ENCODE measurements at regions not wholly inside any gene's neighbourhood (a gene's known extent, or its start where the extent isn't known, plus 50 kb on each side); places are given as distances from the start of the nearest gene placed in this dataset.

GRCh38 chr13:21948769-21949474 is 278.0 kb downstream of the FGF9 start:
- Mint-ChIP-seq H3K27me3 (ENCODE audit: low read depth) (no peaks in the 10 kb centered on the region), H3K9me3 (peaks cover 11% of the 10 kb centered on the region), H3K4me1 (no peaks in the 10 kb centered on the region), H3K4me3 (no peak overlapping the region), H3K27ac (ENCODE audit: unreplicated experiment) (no peak overlapping the region), H3K36me3 (ENCODE audit: low read depth) (peaks cover 8% of the 10 kb centered on the region)
- TF ChIP-seq CTCF (conservative IDR thresholded peaks at IDR 0.05) = no peak
- no peak for DNase-seq (ENCODE audit: low read depth, low spot score)

GRCh38 chr13:21949818-21950429 is 279.1 kb downstream of the FGF9 start:
- no peak for TF ChIP-seq CTCF (conservative IDR thresholded peaks at IDR 0.05)
- H3K27ac Mint-ChIP-seq (ENCODE audit: unreplicated experiment) = no peak overlapping the region
- peaks cover 8% of the 10 kb centered on the region for H3K36me3 Mint-ChIP-seq (ENCODE audit: low read depth)
- no peaks in the 10 kb centered on the region for H3K4me1 Mint-ChIP-seq
- H3K9me3 Mint-ChIP-seq = peaks cover 14% of the 10 kb centered on the region
- H3K27me3 Mint-ChIP-seq (ENCODE audit: low read depth) = no peaks in the 10 kb centered on the region
- H3K4me3 Mint-ChIP-seq = no peak overlapping the region
- no peak for DNase-seq (ENCODE audit: low read depth, low spot score)

DNA sequence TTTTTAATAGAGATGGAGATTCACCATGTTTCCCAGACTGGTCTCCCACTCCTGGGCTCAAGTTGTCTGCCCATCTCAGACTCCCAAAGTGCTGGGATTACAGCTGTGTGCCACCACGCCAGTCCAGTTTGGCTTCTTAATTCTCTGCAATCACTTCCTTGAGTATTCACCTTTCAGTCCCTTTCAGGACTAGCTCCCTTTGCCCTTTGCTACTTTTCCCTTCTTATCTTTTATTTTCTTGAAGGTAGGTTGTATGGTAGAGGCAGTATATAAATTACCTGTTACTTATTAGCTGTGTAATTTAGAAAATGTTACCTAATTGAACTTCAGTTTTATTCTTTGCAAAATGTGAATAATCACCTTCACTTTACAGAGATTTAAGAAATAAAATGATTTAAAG is 285.8 kb downstream of the FGF9 start:
- no peaks in the 10 kb centered on the region for H3K4me1 Mint-ChIP-seq

DNA sequence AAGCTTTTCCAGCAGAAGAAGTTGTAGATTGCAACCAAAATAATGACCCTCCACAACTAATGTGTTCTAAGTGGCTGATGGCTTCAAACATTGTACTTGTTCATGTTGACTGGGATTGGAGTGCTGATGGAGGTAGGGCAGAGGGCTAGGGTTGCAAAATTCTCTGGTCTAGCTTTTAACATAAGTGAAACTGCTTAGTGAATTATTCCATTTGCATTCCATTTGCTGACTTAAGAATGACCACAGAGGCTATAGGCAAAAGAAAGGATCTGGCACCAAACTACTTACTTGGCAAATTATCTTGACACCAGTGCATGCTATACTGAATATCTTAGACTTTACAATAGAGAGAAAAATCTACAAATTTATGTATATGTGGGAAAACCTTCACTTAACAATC is 287.0 kb downstream of the FGF9 start:
- TF ChIP-seq CTCF (conservative IDR thresholded peaks at IDR 0.05) = no peak
- H3K27me3 Mint-ChIP-seq (ENCODE audit: low read depth) = no peaks in the 10 kb centered on the region
- H3K9me3 Mint-ChIP-seq = peaks cover 21% of the 10 kb centered on the region
- H3K4me1 Mint-ChIP-seq = no peaks in the 10 kb centered on the region
- DNase-seq (ENCODE audit: low read depth, low spot score) = no peak
- H3K4me3 Mint-ChIP-seq = no peak overlapping the region
- H3K27ac Mint-ChIP-seq (ENCODE audit: unreplicated experiment) = no peak overlapping the region
- peaks cover 8% of the 10 kb centered on the region for H3K36me3 Mint-ChIP-seq (ENCODE audit: low read depth)

More for the DNA sequence above, 285.8 kb downstream of the FGF9 start:
- Mint-ChIP-seq H3K27me3 (ENCODE audit: low read depth) (no peaks in the 10 kb centered on the region), H3K9me3 (peaks cover 21% of the 10 kb centered on the region), H3K4me3 (no peak overlapping the region), H3K27ac (ENCODE audit: unreplicated experiment) (no peak overlapping the region), H3K36me3 (ENCODE audit: low read depth) (peaks cover 8% of the 10 kb centered on the region)
- no peak for TF ChIP-seq CTCF (conservative IDR thresholded peaks at IDR 0.05)
- DNase-seq (ENCODE audit: low read depth, low spot score) = no peak

DNA sequence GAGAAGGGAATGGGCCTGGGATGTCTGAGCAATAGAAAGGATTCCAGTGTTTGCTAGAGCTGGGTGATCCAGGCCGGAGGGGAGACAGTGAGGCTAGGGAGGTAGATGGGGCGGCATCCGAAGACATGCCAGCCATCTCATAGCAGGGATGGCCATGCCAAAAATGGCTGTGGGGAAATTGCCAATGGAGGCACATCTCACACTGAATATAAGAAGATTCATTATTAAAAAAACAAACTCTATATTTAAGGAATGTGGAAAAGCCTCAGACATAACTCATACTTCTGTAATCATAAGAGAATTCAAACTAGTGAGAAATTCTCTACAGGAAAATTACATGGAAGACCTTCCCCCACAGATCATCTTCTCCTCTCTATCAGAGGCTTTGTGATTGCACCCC is 289.2 kb downstream of the FGF9 start:
- peaks cover 8% of the 10 kb centered on the region for H3K36me3 Mint-ChIP-seq (ENCODE audit: low read depth)
- H3K27me3 Mint-ChIP-seq (ENCODE audit: low read depth) = no peaks in the 10 kb centered on the region
- H3K4me3 Mint-ChIP-seq = no peak overlapping the region
- no peak for DNase-seq (ENCODE audit: low read depth, low spot score)
- H3K27ac Mint-ChIP-seq (ENCODE audit: unreplicated experiment) = no peak overlapping the region
- TF ChIP-seq CTCF (conservative IDR thresholded peaks at IDR 0.05) = no peak
- H3K9me3 Mint-ChIP-seq = peaks cover 14% of the 10 kb centered on the region
- no peaks in the 10 kb centered on the region for H3K4me1 Mint-ChIP-seq
